GM23338 (cell line): ENCODE measurements at regions not wholly inside any gene's neighbourhood (a gene's known extent, or its start where the extent isn't known, plus 50 kb on each side); places are given as distances from the start of the nearest gene placed in this dataset.

ENCODE experiments used
- ATAC-seq: fragments of 200-7000 bp; cut with Tn5 transposase; 3 replicates; pipeline ENCODE4 v1.9.1; 2020
- DNase-seq: peaks from one replicate; pipeline ENCODE4 v3.0.0-alpha.2; 2015; ENCODE audit warnings: low spot score
- H2AFZ ChIP-seq: fragments of 200-600 bp; sonication (generic); 2 replicates; pipeline ENCODE4 v1.8.0; 2016; ENCODE audit warnings: antibody characterized with exemption, mild to moderate bottlenecking, moderate library complexity
- H3F3A ChIP-seq: fragments of 200-600 bp; sonication (generic); replicated peaks from 2 replicates; pipeline ENCODE4 v1.8.0; 2017; ENCODE audit warnings: antibody characterized with exemption, mixed run types, low read depth
- H3K27ac ChIP-seq: fragments of 200-600 bp; sonication (generic); 2 replicates; pipeline ENCODE4 v1.6.1; 2016; ENCODE audit warnings: low read depth
- H3K27me3 ChIP-seq: fragments of 200-600 bp; sonication (generic); 2 replicates; pipeline ENCODE4 v1.8.0; 2016; ENCODE audit warnings: mild to moderate bottlenecking, mixed run types, moderate library complexity; ENCODE audit not compliant: insufficient read depth
- H3K36me3 ChIP-seq: fragments of 200-600 bp; sonication (generic); 2 replicates; pipeline ENCODE4 v1.8.0; 2016; ENCODE audit warnings: mild to moderate bottlenecking; ENCODE audit not compliant: insufficient read depth
- H3K4me1 ChIP-seq: fragments of 200-600 bp; sonication (generic); 2 replicates; pipeline ENCODE4 v1.8.0; 2016; ENCODE audit warnings: mild to moderate bottlenecking, moderate library complexity; ENCODE audit not compliant: insufficient read depth
- H3K4me2 ChIP-seq: fragments of 200-600 bp; sonication (generic); 2 replicates; pipeline ENCODE4 v1.7.1; 2017; ENCODE audit warnings: mixed run types
- H3K4me3 ChIP-seq: fragments of 200-600 bp; sonication (generic); 2 replicates; pipeline ENCODE4 v1.6.1; 2016; ENCODE audit warnings: mixed run types
- H3K79me2 ChIP-seq: fragments of 200-600 bp; sonication (generic); replicated peaks from 2 replicates; pipeline ENCODE4 v1.8.0; 2017; ENCODE audit warnings: mild to moderate bottlenecking; ENCODE audit not compliant: insufficient read depth
- H3K9me2 ChIP-seq: fragments of 200-600 bp; sonication (generic); 2 replicates; pipeline ENCODE4 v1.8.0; 2017; ENCODE audit not compliant: insufficient read depth
- H4K20me1 ChIP-seq: fragments of 200-600 bp; sonication (generic); replicated peaks from 2 replicates; pipeline ENCODE4 v1.8.0; 2017; ENCODE audit warnings: mild to moderate bottlenecking; ENCODE audit not compliant: insufficient read depth
- H3K27ac Mint-ChIP-seq: 2 replicates; pipeline ENCODE4 v1.8.0; 2020; ENCODE audit warnings: inconsistent platforms, mild to moderate bottlenecking, moderate library complexity, mixed read lengths
- H3K27me3 Mint-ChIP-seq: 3 replicates; pipeline ENCODE4 v1.8.0; 2022; ENCODE audit warnings: low read depth, mild to moderate bottlenecking, moderate library complexity, mixed read lengths, inconsistent platforms; ENCODE audit not compliant: insufficient read depth, poor library complexity
- H3K36me3 Mint-ChIP-seq: 3 replicates; pipeline ENCODE4 v1.8.0; 2021; ENCODE audit warnings: low read depth, mild to moderate bottlenecking, inconsistent platforms, moderate library complexity, mixed read lengths
- H3K4me1 Mint-ChIP-seq: 3 replicates; pipeline ENCODE4 v1.8.0; 2020; ENCODE audit warnings: mild to moderate bottlenecking, inconsistent platforms, mixed read lengths
- H3K4me3 Mint-ChIP-seq: 3 replicates; pipeline ENCODE4 v1.8.0; 2021; ENCODE audit warnings: moderate library complexity, mild to moderate bottlenecking, inconsistent platforms, mixed read lengths
- H3K9me3 Mint-ChIP-seq: 3 replicates; pipeline ENCODE4 v1.8.0; 2020; ENCODE audit warnings: moderate library complexity, mild to moderate bottlenecking, inconsistent platforms, mixed read lengths
- ETS1 ChIP-seq: IDR thresholded peaks from 2 replicates; pipeline ENCODE4 v1.6.1; 2016; ENCODE audit warnings: antibody characterized with exemption
- EZH2 ChIP-seq: fragments of 200-600 bp; sonication (generic); IDR thresholded peaks from one replicate; pipeline ENCODE4 v1.8.0; 2017; ENCODE audit warnings: antibody characterized with exemption, mild to moderate bottlenecking, low read depth; ENCODE audit not compliant: unreplicated experiment
- NANOG ChIP-seq: IDR thresholded peaks from 2 replicates; pipeline ENCODE4 v1.6.1; 2016; ENCODE audit warnings: antibody characterized with exemption, borderline replicate concordance
- POLR2AphosphoS5 ChIP-seq: IDR thresholded peaks from 2 replicates; pipeline ENCODE4 v1.6.1; 2016; ENCODE audit warnings: antibody characterized with exemption, low read depth
- ZNF331 ChIP-seq: fragments of 250-450 bp; sonication (Bioruptor Pico); IDR thresholded peaks from 2 replicates; pipeline ENCODE4 v1.5.0; 2020; ENCODE audit warnings: low read depth, mild to moderate bottlenecking, moderate library complexity
- ZNF462 ChIP-seq: fragments of 250-450 bp; sonication (Bioruptor Pico); IDR thresholded peaks from 2 replicates; pipeline ENCODE4 v1.5.0; 2020; ENCODE audit warnings: mild to moderate bottlenecking, moderate library complexity

- H3K9me3 Mint-ChIP-seq, result no peaks in the 10 kb centered on the region
- H3K27ac ChIP-seq, result no peak overlapping the region
- no peak overlapping the region for H3K27ac Mint-ChIP-seq
- no peaks in the 10 kb centered on the region for H3F3A ChIP-seq
- ATAC-seq, result no peak
- peaks cover 12% of the 10 kb centered on the region for H3K9me2 ChIP-seq
- peaks cover 5% of the 10 kb centered on the region for H3K27me3 Mint-ChIP-seq
- H3K4me1 Mint-ChIP-seq, result peaks cover 36% of the 10 kb centered on the region
- H2AFZ ChIP-seq, result no peak overlapping the region
- no peak overlapping the region for H3K4me3 Mint-ChIP-seq
- no peak overlapping the region for H3K4me2 ChIP-seq
- H3K36me3 Mint-ChIP-seq, result no peaks in the 10 kb centered on the region
- H3K79me2 ChIP-seq, result no peaks in the 10 kb centered on the region
- peaks cover 24% of the 10 kb centered on the region for H3K4me1 ChIP-seq
- H3K4me3 ChIP-seq, result no peak overlapping the region
- TF ChIP-seq ZNF462 (CRISPR knock-in tag), result no peak
- TF ChIP-seq ZNF331, result no peak
- no peak for TF ChIP-seq EZH2
- no peak for TF ChIP-seq ETS1
- TF ChIP-seq POLR2AphosphoS5, result no peak
- no peak for TF ChIP-seq NANOG
- no peak for DNase-seq
- no peaks in the 10 kb centered on the region for H4K20me1 ChIP-seq
- H3K36me3 ChIP-seq, result no peaks in the 10 kb centered on the region
- H3K27me3 ChIP-seq, result no peaks in the 10 kb centered on the region
These were observed 77.3 kb upstream of the MAP3K1 start for GRCh38 chr5:56737951-56738606.
